AG04450 (cell line): ENCODE measurements at regions not wholly inside any gene's neighbourhood (a gene's known extent, or its start where the extent isn't known, plus 50 kb on each side); places are given as distances from the start of the nearest gene placed in this dataset.

Experiments
- CTCF ChIA-PET: fragments of 300-600, 350-600 bp; formaldehyde crosslinking; extraction: SDS; loops from one replicate; lab custom pipeline; 2022; ENCODE audit warnings: antibody characterized with exemption, inconsistent platforms; lab: Charles Lee
- POLR2A ChIA-PET: fragments of 350-600 bp; formaldehyde crosslinking; extraction: SDS; loops from one replicate; lab custom pipeline; 2021; ENCODE audit warnings: antibody characterized with exemption, inconsistent platforms; lab: Yijun Ruan, JAX
- DNase-seq: peaks from one replicate; pipeline ENCODE4 v3.0.0-alpha.2; 2011; ENCODE audit warnings: low read depth, low spot score
- H3K27ac ChIP-seq: one replicate; pipeline ENCODE4 v1.5.1; 2012; ENCODE audit warnings: low read depth, low read length, control low read depth
- H3K27me3 ChIP-seq: one replicate; pipeline ENCODE4 v1.6.0; 2012; ENCODE audit warnings: low read length; ENCODE audit not compliant: control insufficient read depth, insufficient read depth
- H3K4me3 ChIP-seq: 2 replicates; pipeline ENCODE4 v1.5.1; 2011; ENCODE audit warnings: mild to moderate bottlenecking, low read depth, low read length, control low read depth
- H3K9me3 ChIP-seq: 2 replicates; pipeline ENCODE4 v1.5.1; 2012; ENCODE audit warnings: low read length; ENCODE audit not compliant: control insufficient read depth, insufficient read depth
- TF ChIP-seq, protein P1 (sequence below): IDR thresholded peaks from 2 replicates; pipeline ENCODE4 v1.5.1; 2011; ENCODE audit warnings: low read depth, low read length, control low read depth, inconsistent platforms

DNA sequence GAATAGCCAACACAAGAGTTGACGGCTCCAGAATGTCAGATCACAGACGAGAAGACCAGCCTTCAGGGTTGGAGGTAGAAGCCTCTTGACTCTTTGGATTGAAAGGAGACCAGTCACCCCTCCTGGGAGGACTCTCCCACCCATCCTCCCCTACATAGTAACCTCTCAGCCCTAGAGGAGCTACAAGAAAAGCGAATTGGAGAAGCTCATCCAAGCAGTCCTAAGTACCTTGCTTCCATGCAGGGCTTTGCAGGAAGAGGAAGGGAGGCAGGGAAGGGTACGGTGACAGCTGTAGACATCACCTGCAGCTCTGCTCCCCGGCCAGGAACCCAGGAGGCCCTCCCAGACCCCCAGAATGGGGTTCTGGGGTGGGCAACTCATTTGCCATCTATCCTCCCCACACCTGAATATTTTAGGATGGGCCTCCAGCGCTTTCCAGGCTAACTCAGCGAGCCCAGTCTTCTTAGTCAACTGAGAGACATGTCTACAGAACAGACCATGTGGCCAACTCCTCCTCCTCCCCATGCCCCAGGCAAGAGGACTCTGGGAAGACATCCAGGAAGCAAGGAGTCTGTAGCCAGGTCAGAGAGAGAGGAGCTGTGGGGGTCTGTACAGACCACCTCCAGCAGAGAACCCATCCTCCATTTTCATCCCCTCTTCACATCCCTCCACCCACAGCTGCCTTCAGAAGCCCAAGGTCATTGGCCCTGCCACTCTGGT lies 55.6 kb upstream of the LBX1 start:
- ChIA-PET CTCF (interaction anchor here (1.8 kb wide), 1 partner anchor 12 kb away, joined by 4 read pairs; no protein-coding TSS in a partner anchor), POLR2A (no interaction called here)
- Histone ChIP-seq H3K4me3 (no peak overlapping the region), H3K27me3 (peaks cover 78% of the 10 kb centered on the region), H3K9me3 (no peaks in the 10 kb centered on the region), H3K27ac (no peak overlapping the region)
- TF ChIP-seq, protein P1, sequence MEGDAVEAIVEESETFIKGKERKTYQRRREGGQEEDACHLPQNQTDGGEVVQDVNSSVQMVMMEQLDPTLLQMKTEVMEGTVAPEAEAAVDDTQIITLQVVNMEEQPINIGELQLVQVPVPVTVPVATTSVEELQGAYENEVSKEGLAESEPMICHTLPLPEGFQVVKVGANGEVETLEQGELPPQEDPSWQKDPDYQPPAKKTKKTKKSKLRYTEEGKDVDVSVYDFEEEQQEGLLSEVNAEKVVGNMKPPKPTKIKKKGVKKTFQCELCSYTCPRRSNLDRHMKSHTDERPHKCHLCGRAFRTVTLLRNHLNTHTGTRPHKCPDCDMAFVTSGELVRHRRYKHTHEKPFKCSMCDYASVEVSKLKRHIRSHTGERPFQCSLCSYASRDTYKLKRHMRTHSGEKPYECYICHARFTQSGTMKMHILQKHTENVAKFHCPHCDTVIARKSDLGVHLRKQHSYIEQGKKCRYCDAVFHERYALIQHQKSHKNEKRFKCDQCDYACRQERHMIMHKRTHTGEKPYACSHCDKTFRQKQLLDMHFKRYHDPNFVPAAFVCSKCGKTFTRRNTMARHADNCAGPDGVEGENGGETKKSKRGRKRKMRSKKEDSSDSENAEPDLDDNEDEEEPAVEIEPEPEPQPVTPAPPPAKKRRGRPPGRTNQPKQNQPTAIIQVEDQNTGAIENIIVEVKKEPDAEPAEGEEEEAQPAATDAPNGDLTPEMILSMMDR = no peak
- DNase-seq = no peak

GRCh38 chr10:101285519-101286070 lies 56.3 kb upstream of the LBX1 start:
- Histone ChIP-seq H3K27me3 (peaks cover 84% of the 10 kb centered on the region), H3K9me3 (no peaks in the 10 kb centered on the region), H3K27ac (no peak overlapping the region), H3K4me3 (no peak overlapping the region)
- CTCF ChIA-PET = interaction anchor here (1.8 kb wide), 1 partner anchor 13 kb away, joined by 4 read pairs; no protein-coding TSS in a partner anchor
- no peak for DNase-seq
- POLR2A ChIA-PET = no interaction called here
- TF ChIP-seq, protein P1 = no peak

DNA sequence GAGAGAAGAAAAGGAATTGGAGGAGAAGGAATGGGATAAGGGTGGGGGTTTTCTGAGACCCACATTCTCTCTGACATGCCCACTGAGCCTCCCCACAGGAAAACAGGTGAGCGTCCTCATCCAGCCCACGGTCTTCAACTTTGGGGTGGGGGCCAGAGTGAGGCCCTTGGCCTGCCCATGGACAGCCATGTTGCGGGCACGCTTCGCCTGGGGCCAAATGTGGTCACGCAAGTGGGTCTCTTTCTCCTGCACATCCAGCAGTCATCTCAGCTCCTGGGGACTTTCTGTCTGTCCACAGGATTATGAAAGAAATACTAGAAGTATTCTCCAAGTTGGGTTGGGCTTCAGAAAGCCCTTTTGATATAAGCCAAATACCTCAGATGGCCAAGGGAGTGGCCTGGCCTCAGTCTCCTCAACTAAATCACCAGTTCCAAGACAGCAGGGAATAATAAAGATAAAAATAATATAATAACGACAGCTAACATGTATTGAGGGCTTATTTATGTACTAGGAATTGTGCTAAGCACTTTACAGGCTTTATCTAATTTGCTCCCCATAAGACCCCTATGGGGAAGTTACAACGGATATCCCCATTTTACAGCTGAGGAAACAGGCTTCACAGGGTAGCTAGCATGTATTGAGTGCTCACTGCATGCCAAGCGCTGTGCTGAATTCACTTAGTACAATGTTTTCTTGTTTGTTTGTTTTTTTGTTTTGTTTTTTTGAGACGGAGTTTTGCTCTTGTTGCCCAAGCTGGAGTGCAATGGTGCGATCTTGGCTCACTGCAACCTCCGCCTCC lies 57.2 kb upstream of the LBX1 start:
- Histone ChIP-seq H3K4me3 (no peak overlapping the region), H3K27me3 (peaks cover 90% of the 10 kb centered on the region), H3K9me3 (no peaks in the 10 kb centered on the region), H3K27ac (no peak overlapping the region)
- TF ChIP-seq, protein P1 = no peak
- DNase-seq = no peak
- POLR2A ChIA-PET = no interaction called here
- CTCF ChIA-PET = no interaction called here

- no peak overlapping the region for H3K27ac ChIP-seq
- TF ChIP-seq, protein P1 = no peak
- H3K4me3 ChIP-seq = no peak overlapping the region
- DNase-seq = no peak
- H3K9me3 ChIP-seq = no peaks in the 10 kb centered on the region
- CTCF ChIA-PET = interaction anchor here (0.6 to 6.4 kb wide), 8 partner anchors 10 to 950 kb away, joined by 3 to 79 read pairs (median 5); no protein-coding TSS in a partner anchor
- POLR2A ChIA-PET = no interaction called here
- H3K27me3 ChIP-seq = peaks cover 89% of the 10 kb centered on the region
Observed at GRCh38 chr10:101287183-101287996, 58.1 kb upstream of the LBX1 start.
